Panc1 (cell line): ENCODE measurements at regions not wholly inside any gene's neighbourhood (a gene's known extent, or its start where the extent isn't known, plus 50 kb on each side); places are given as distances from the start of the nearest gene placed in this dataset.

Source experiments
- ATAC-seq: fragments of 200-7000 bp; cut with Tn5 transposase; 2 replicates; pipeline ENCODE4 v1.9.1; 2020; ENCODE audit warnings: mild to moderate bottlenecking, moderate library complexity
- BruUV-seq: library from RNA; stranded (reverse); fragments of 400-500 nt; replicated peaks from 2 replicates; lab custom pipeline; 2021; lab: Mats Ljungman, UMichigan
- CTCF ChIA-PET: fragments of 300-600 bp; sonication (Branson Sonifier 250); formaldehyde crosslinking; loops from one replicate; lab custom pipeline; 2022; ENCODE audit warnings: antibody characterized with exemption; lab: Charles Lee
- POLR2A ChIA-PET: fragments of 300-600 bp; sonication (Branson Sonifier 250); formaldehyde crosslinking; loops from one replicate; lab custom pipeline; 2022; ENCODE audit warnings: antibody characterized with exemption; lab: Charles Lee
- DNase-seq: peaks from one replicate; pipeline ENCODE4 v3.0.0-alpha.2; 2010; ENCODE audit warnings: low read depth, low spot score
- H3K27ac ChIP-seq: 2 replicates; pipeline ENCODE4 v1.5.1; 2011; ENCODE audit warnings: mild to moderate bottlenecking, low read length, inconsistent platforms
- H3K27me3 ChIP-seq: fragments of 200-500 bp; sonication (Bioruptor generic); 2 replicates; pipeline ENCODE4 v1.6.0; 2014; ENCODE audit warnings: low read length, inconsistent platforms; ENCODE audit not compliant: control insufficient read depth, insufficient read depth
- H3K36me3 ChIP-seq: fragments of 200-500 bp; sonication (Bioruptor generic); 2 replicates; pipeline ENCODE4 v1.5.1; 2014; ENCODE audit warnings: inconsistent platforms, mild to moderate bottlenecking, low read length, moderate library complexity; ENCODE audit not compliant: control insufficient read depth, insufficient read depth
- H3K4me1 ChIP-seq: 2 replicates; pipeline ENCODE4 v1.5.1; 2011; ENCODE audit warnings: inconsistent platforms, mild to moderate bottlenecking, low read length, moderate library complexity; ENCODE audit not compliant: control insufficient read depth, insufficient read depth
- H3K4me3 ChIP-seq, 2 experiments: 2 replicates each; pipeline ENCODE4 v1.5.1; 2011 to 2012; ENCODE audit warnings: low read depth in 2 of 2, low read length in 2 of 2, mild to moderate bottlenecking in 2 of 2, inconsistent platforms in 1 of 2, moderate library complexity in 1 of 2
- H3K9me3 ChIP-seq: fragments of 200-500 bp; sonication (Bioruptor generic); 2 replicates; pipeline ENCODE4 v1.5.1; 2014; ENCODE audit warnings: low read depth, mild to moderate bottlenecking, inconsistent platforms, low read length, moderate library complexity; ENCODE audit not compliant: control insufficient read depth, insufficient read depth
- POLR2AphosphoS5 ChIP-seq: IDR thresholded peaks from 2 replicates; pipeline ENCODE4 v1.6.1; 2012; ENCODE audit warnings: mild to moderate bottlenecking, low read depth, low read length, moderate library complexity
- SIN3A ChIP-seq: IDR thresholded peaks from 2 replicates; pipeline ENCODE4 v1.6.1; 2012; ENCODE audit warnings: low read depth, mild to moderate bottlenecking, low read length, moderate library complexity, borderline replicate concordance; ENCODE audit not compliant: insufficient read depth
- TCF7L2 ChIP-seq: IDR thresholded peaks from 2 replicates; pipeline ENCODE4 v1.6.1; 2011; ENCODE audit warnings: mild to moderate bottlenecking, low read depth, low read length, inconsistent platforms
- in situ Hi-C: cut with HindIII; loops from 2 replicates; pipeline ENCODE4 v1.10.0; 2016; ENCODE audit warnings: low sequenced_read_pairs, low pct_unique_long_range_greater_than_20kb
- intact Hi-C: fragments of 100-400 bp; cut with micrococcal nuclease; formaldehyde crosslinking; loops from one replicate; pipeline ENCODE4 v1.10.0; 2022; ENCODE audit not compliant: unreplicated experiment
- TF ChIP-seq, protein P1 (sequence below): fragments of 450-650 bp; IDR thresholded peaks from 2 replicates; pipeline ENCODE4 v1.5.1; 2017; ENCODE audit warnings: mild to moderate bottlenecking
- TF ChIP-seq, protein P2 (sequence below), 2 experiments: IDR thresholded peaks; 2 replicates each; pipeline ENCODE4 v1.6.1; 2011 to 2012; ENCODE audit warnings: low read depth in 2 of 2, control low read depth in 1 of 2, low read length in 1 of 2, mild to moderate bottlenecking in 1 of 2, moderate library complexity in 1 of 2; ENCODE audit not compliant: insufficient read depth in 1 of 2

DNA sequence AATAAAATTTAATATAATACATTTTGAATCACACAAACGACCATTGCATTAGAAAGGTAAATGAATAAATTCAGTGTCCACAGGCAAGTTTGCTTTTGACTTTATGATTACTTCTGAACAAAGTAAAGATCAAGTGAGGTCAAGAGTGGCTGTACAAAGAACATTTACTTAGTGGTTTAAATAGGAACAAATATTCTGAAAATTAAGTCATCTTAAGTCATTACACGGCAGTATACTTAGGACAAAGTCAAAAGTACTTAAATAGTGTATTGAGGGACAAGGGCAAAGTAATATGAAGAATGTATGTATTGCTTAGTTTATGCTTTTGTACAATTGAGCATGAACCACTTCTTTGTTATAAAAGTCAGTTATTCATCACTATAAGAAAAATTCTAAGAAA is 1511.2 kb upstream of the CDH9 start:
- Histone ChIP-seq H3K27ac (no peak overlapping the region), H3K4me3 (no peak overlapping the region), H3K36me3 (no peaks in the 10 kb centered on the region), H3K9me3 (no peaks in the 10 kb centered on the region), H3K27me3 (no peaks in the 10 kb centered on the region), H3K4me1 (no peaks in the 10 kb centered on the region)
- intact Hi-C loops (no loop called here), in situ Hi-C loops (no loop called here)
- ATAC-seq (no peak), DNase-seq (no peak)
- ChIA-PET POLR2A (no interaction called here), CTCF (no interaction called here)
- BruUV-seq, result no TSS peak
- TF ChIP-seq SIN3A (no peak), POLR2AphosphoS5 (no peak), TCF7L2 (no peak)
- TF ChIP-seq, protein P1, sequence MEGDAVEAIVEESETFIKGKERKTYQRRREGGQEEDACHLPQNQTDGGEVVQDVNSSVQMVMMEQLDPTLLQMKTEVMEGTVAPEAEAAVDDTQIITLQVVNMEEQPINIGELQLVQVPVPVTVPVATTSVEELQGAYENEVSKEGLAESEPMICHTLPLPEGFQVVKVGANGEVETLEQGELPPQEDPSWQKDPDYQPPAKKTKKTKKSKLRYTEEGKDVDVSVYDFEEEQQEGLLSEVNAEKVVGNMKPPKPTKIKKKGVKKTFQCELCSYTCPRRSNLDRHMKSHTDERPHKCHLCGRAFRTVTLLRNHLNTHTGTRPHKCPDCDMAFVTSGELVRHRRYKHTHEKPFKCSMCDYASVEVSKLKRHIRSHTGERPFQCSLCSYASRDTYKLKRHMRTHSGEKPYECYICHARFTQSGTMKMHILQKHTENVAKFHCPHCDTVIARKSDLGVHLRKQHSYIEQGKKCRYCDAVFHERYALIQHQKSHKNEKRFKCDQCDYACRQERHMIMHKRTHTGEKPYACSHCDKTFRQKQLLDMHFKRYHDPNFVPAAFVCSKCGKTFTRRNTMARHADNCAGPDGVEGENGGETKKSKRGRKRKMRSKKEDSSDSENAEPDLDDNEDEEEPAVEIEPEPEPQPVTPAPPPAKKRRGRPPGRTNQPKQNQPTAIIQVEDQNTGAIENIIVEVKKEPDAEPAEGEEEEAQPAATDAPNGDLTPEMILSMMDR, result no peak
- TF ChIP-seq, protein P2, sequence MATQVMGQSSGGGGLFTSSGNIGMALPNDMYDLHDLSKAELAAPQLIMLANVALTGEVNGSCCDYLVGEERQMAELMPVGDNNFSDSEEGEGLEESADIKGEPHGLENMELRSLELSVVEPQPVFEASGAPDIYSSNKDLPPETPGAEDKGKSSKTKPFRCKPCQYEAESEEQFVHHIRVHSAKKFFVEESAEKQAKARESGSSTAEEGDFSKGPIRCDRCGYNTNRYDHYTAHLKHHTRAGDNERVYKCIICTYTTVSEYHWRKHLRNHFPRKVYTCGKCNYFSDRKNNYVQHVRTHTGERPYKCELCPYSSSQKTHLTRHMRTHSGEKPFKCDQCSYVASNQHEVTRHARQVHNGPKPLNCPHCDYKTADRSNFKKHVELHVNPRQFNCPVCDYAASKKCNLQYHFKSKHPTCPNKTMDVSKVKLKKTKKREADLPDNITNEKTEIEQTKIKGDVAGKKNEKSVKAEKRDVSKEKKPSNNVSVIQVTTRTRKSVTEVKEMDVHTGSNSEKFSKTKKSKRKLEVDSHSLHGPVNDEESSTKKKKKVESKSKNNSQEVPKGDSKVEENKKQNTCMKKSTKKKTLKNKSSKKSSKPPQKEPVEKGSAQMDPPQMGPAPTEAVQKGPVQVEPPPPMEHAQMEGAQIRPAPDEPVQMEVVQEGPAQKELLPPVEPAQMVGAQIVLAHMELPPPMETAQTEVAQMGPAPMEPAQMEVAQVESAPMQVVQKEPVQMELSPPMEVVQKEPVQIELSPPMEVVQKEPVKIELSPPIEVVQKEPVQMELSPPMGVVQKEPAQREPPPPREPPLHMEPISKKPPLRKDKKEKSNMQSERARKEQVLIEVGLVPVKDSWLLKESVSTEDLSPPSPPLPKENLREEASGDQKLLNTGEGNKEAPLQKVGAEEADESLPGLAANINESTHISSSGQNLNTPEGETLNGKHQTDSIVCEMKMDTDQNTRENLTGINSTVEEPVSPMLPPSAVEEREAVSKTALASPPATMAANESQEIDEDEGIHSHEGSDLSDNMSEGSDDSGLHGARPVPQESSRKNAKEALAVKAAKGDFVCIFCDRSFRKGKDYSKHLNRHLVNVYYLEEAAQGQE (IDR thresholded peaks at IDR 0.05; ENCODE audit: insufficient read depth in 1 of 2, low read depth in 2 of 2, low read length in 1 of 2), result no peak

DNA sequence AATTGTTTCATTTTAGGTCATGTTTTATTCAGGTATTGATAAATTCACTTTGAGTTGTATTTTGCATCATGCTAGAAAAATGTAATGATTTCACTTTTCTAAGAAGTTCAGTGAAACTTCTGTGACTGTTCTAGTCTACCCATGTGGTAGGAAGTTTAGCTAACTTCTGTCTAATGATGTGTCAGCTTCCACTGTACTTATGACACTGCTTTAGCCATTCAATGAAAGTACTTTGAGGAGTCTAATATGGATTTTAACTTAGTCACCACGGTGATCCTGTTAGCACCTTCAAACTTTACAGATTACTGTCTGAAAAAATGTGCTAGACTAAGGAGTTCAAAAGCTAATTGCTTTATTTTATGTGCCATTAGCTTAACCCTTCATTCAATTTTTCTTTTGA is 1510.5 kb upstream of the CDH9 start:
- Histone ChIP-seq H3K9me3 (no peaks in the 10 kb centered on the region), H3K27me3 (no peaks in the 10 kb centered on the region), H3K4me3 (no peak overlapping the region), H3K36me3 (no peaks in the 10 kb centered on the region), H3K4me1 (no peaks in the 10 kb centered on the region), H3K27ac (no peak overlapping the region)
- in situ Hi-C loops, result no loop called here
- no TSS peak for BruUV-seq
- DNase-seq (no peak), ATAC-seq (no peak)
- no peak for TF ChIP-seq TCF7L2
- TF ChIP-seq SIN3A, result no peak
- TF ChIP-seq, protein P1, result no peak
- TF ChIP-seq, protein P2 (IDR thresholded peaks at IDR 0.05; ENCODE audit: insufficient read depth in 1 of 2, low read depth in 2 of 2, low read length in 1 of 2), result no peak
- TF ChIP-seq POLR2AphosphoS5, result no peak
- ChIA-PET POLR2A (no interaction called here), CTCF (no interaction called here)
- intact Hi-C loops, result no loop called here
